Loucy (cell line): ENCODE measurements at regions not wholly inside any gene's neighbourhood (a gene's known extent, or its start where the extent isn't known, plus 50 kb on each side); places are given as distances from the start of the nearest gene placed in this dataset.

Experiments used
- CTCF ChIP-seq: fragments of 200-600 bp; sonication (generic); conservative IDR thresholded peaks from 2 replicates; pipeline ENCODE4 v1.5.1; 2014; ENCODE audit warnings: mild to moderate bottlenecking, antibody characterized with exemption, low read length
- EZH2phosphoT487 ChIP-seq: fragments of 200-600 bp; IDR thresholded peaks from 2 replicates; pipeline ENCODE4 v1.6.1; 2018; ENCODE audit warnings: antibody characterized with exemption, mild to moderate bottlenecking, moderate library complexity, borderline replicate concordance

- no peak for TF ChIP-seq CTCF
- TF ChIP-seq EZH2phosphoT487: no peak
These were observed 284.5 kb upstream of the DNAJC19 start for GRCh38 chr3:181274025-181274424.
